GM12873 (cell line): ENCODE measurements at regions not wholly inside any gene's neighbourhood (a gene's known extent, or its start where the extent isn't known, plus 50 kb on each side); places are given as distances from the start of the nearest gene placed in this dataset.

Source experiments
- TF ChIP-seq, protein P1 (sequence below): IDR thresholded peaks from 2 replicates; pipeline ENCODE4 v1.5.1; 2012; ENCODE audit warnings: low read depth, mild to moderate bottlenecking, moderate library complexity, low read length, control low read depth; ENCODE audit not compliant: insufficient read depth; ENCODE audit errors: missing control alignments

DNA sequence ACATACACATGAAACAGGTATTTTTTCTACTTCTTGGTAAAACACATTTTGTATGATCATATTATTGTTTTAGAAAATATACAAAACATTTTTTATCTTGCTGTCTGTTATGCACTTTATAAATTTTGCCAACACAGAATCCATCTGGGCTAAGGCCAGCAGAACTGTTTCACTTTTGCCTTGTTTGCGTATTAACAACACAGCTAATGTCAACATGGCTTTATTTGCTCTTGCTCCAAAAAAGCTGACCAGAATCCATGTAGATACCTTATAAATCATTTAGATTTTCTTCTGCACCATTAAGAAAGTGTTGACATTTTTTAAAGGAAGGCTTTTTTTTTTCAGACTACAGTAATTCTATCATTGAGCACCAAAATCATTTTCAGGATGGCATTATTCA lies 58.1 kb upstream of the PGR start:
- TF ChIP-seq, protein P1, sequence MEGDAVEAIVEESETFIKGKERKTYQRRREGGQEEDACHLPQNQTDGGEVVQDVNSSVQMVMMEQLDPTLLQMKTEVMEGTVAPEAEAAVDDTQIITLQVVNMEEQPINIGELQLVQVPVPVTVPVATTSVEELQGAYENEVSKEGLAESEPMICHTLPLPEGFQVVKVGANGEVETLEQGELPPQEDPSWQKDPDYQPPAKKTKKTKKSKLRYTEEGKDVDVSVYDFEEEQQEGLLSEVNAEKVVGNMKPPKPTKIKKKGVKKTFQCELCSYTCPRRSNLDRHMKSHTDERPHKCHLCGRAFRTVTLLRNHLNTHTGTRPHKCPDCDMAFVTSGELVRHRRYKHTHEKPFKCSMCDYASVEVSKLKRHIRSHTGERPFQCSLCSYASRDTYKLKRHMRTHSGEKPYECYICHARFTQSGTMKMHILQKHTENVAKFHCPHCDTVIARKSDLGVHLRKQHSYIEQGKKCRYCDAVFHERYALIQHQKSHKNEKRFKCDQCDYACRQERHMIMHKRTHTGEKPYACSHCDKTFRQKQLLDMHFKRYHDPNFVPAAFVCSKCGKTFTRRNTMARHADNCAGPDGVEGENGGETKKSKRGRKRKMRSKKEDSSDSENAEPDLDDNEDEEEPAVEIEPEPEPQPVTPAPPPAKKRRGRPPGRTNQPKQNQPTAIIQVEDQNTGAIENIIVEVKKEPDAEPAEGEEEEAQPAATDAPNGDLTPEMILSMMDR, result no peak

DNA sequence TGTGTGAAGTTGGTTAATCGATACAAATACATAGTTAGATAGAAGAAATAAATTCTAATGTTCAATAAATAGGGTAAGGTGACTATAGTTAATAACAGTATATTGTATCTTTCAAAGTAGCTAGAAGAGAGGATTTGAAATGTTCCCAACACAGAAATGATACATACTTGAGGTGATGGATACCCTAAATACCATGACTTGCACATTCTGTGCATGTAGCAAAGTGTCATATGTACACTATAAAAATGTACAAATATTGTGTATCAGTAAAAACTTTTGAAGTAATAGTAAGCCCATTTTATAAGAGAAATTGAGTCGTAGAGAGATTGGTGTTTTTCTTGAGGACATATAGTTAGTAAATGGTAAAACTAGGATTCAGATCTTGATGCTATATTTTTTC lies 56.4 kb upstream of the PGR start:
- TF ChIP-seq, protein P1, result no peak

DNA sequence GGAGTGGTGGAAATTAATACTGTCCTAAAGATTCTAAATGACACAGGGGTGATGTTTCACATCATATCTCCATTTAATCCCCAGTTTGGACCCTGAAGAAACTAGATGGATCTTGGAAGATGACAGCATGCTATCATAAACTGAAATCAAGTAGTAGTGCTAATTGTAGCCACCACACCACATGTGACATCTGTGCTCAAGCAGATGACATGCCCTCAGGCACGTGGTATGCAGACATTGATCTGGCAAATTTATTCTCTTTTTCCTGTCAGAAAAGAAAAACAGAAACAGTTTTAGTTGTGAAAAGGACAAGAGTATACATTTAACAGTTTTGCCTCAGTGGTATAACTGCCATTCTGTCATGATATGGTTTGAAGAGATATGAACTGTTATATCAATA lies 52.9 kb upstream of the PGR start:
- TF ChIP-seq, protein P1, result no peak

DNA sequence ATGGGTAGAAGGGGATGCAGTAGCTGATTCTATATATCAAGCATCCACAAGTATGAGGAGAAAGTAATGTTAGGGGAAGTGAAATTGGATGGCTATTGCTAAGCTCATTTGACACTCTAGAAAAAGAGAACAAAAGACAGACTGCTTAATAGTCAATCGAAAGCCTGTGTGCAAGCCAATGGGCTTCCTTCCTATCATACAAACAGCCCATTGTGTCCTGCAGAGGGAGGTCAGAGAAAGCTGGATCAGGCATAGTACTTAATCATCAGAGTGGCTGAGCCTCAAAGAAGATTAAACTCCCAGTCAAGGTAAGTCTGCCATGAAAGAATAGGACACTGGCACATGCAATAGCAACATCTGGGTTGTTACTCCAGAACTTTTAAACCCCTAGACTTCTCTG lies 50.9 kb upstream of the PGR start:
- TF ChIP-seq, protein P1, result no peak
